SK-N-DZ (cell line): ENCODE measurements at regions not wholly inside any gene's neighbourhood (a gene's known extent, or its start where the extent isn't known, plus 50 kb on each side); places are given as distances from the start of the nearest gene placed in this dataset.

Experiments used
- DNase-seq: peaks from one replicate; pipeline ENCODE4 v3.0.0-alpha.2; 2015; ENCODE audit warnings: low spot score

GRCh38 chr4:30932581-30932980 lies 212.4 kb downstream of the PCDH7 start:
- DNase-seq = no peak

GRCh38 chr4:30939069-30939468 lies 218.9 kb downstream of the PCDH7 start:
- DNase-seq = no peak

- no peak for DNase-seq
Measured at GRCh38 chr4:30939684-30940083, 219.5 kb downstream of the PCDH7 start.

GRCh38 chr4:30941641-30942040 lies 221.5 kb downstream of the PCDH7 start:
- DNase-seq = no peak

- no peak for DNase-seq
Measured at GRCh38 chr4:30943356-30943755, 223.2 kb downstream of the PCDH7 start.

- DNase-seq = no peak
Measured at GRCh38 chr4:30945586-30945985, 225.4 kb downstream of the PCDH7 start.

- no peak for DNase-seq
Measured at GRCh38 chr4:30946288-30946687, 226.1 kb downstream of the PCDH7 start.

- no peak for DNase-seq
Measured at GRCh38 chr4:30948653-30949052, 228.5 kb downstream of the PCDH7 start.

GRCh38 chr4:30950737-30951136 lies 230.6 kb downstream of the PCDH7 start:
- DNase-seq = no peak

GRCh38 chr4:30952526-30953219 lies 232.5 kb downstream of the PCDH7 start:
- DNase-seq = no peak

- DNase-seq = no peak
Measured at GRCh38 chr4:30953799-30954198, 233.6 kb downstream of the PCDH7 start.

- DNase-seq = peak; percentile 69
Measured at GRCh38 chr4:30956916-30957315, 236.7 kb downstream of the PCDH7 start.

- DNase-seq = no peak
Measured at GRCh38 chr4:30957706-30958105, 237.5 kb downstream of the PCDH7 start.

GRCh38 chr4:30959781-30960485 lies 239.8 kb downstream of the PCDH7 start:
- DNase-seq = no peak

- no peak for DNase-seq
Measured at GRCh38 chr4:30962939-30963338, 242.8 kb downstream of the PCDH7 start.

GRCh38 chr4:30968926-30969325 lies 248.8 kb downstream of the PCDH7 start:
- no peak for DNase-seq

- DNase-seq = no peak
Measured at GRCh38 chr4:30972542-30972941, 252.4 kb downstream of the PCDH7 start.

- DNase-seq = no peak
Measured at GRCh38 chr4:30973993-30974392, 253.8 kb downstream of the PCDH7 start.

GRCh38 chr4:30979402-30979801 lies 259.2 kb downstream of the PCDH7 start:
- no peak for DNase-seq

GRCh38 chr4:30989508-30989907 lies 269.3 kb downstream of the PCDH7 start:
- DNase-seq = no peak

- DNase-seq = no peak
Measured at GRCh38 chr4:30996841-30997240, 276.7 kb downstream of the PCDH7 start.

- DNase-seq = no peak
Measured at GRCh38 chr4:31005037-31005436, 284.9 kb downstream of the PCDH7 start.

GRCh38 chr4:31007858-31008257 lies 287.7 kb downstream of the PCDH7 start:
- DNase-seq = peak; percentile 95
